ENCODE measurements at regions not wholly inside any gene's neighbourhood (a gene's known extent, or its start where the extent isn't known, plus 50 kb on each side); places are given as distances from the start of the nearest gene placed in this dataset.

- Histone ChIP-seq H3K36me3 (no peaks in the 10 kb centered on the region), H3K4me1 (ENCODE audit: low read depth) (peaks cover 15% of the 10 kb centered on the region), H3K4me3 (peak overlapping the region; percentile 56), H3K27me3 (no peaks in the 10 kb centered on the region), H3K27ac (peak overlapping the region; percentile 71), H3K9me3 (ENCODE audit: low read depth) (no peaks in the 10 kb centered on the region)
- no peak for TF ChIP-seq CTCF (IDR thresholded peaks at IDR 0.05; ENCODE audit: low read depth, low read length)
- peak; percentile 75 to 93 for DNase-seq (ENCODE audit: low read depth in 1 of 2, low spot score in 1 of 2)
Observed at GRCh38 chrX:39688576-39689375, 409.0 kb downstream of the BCOR start.

GRCh38 chrX:39689376-39690104, 408.2 kb downstream of the BCOR start:
- no peak for TF ChIP-seq CTCF (IDR thresholded peaks at IDR 0.05; ENCODE audit: low read depth, low read length)
- Histone ChIP-seq H3K4me3 (peak overlapping the region; percentile 56), H3K4me1 (ENCODE audit: low read depth) (peaks cover 15% of the 10 kb centered on the region), H3K27me3 (no peaks in the 10 kb centered on the region), H3K9me3 (ENCODE audit: low read depth) (no peaks in the 10 kb centered on the region), H3K36me3 (no peaks in the 10 kb centered on the region), H3K27ac (no peak overlapping the region)
- DNase-seq (ENCODE audit: low read depth in 1 of 2, low spot score in 1 of 2), result peak in 1 of 2 donors; percentile 32

- Histone ChIP-seq H3K36me3 (no peaks in the 10 kb centered on the region), H3K4me3 (no peak overlapping the region), H3K9me3 (ENCODE audit: low read depth) (no peaks in the 10 kb centered on the region), H3K4me1 (ENCODE audit: low read depth) (peaks cover 15% of the 10 kb centered on the region), H3K27me3 (no peaks in the 10 kb centered on the region), H3K27ac (no peak overlapping the region)
- no peak for DNase-seq (ENCODE audit: low read depth in 1 of 2, low spot score in 1 of 2)
- TF ChIP-seq CTCF (IDR thresholded peaks at IDR 0.05; ENCODE audit: low read depth, low read length), result no peak
Observed at GRCh38 chrX:39690541-39691415, 407.0 kb downstream of the BCOR start.

- H3K4me3 ChIP-seq, result no peak overlapping the region
- no peak for DNase-seq (ENCODE audit: low read depth in 1 of 2, low spot score in 1 of 2)
- H3K4me1 ChIP-seq (ENCODE audit: low read depth), result peaks cover 15% of the 10 kb centered on the region
- H3K27ac ChIP-seq, result no peak overlapping the region
- TF ChIP-seq CTCF (IDR thresholded peaks at IDR 0.05; ENCODE audit: low read depth, low read length), result no peak
- H3K36me3 ChIP-seq, result no peaks in the 10 kb centered on the region
- H3K27me3 ChIP-seq, result no peaks in the 10 kb centered on the region
- H3K9me3 ChIP-seq (ENCODE audit: low read depth), result no peaks in the 10 kb centered on the region
Observed at GRCh38 chrX:39691724-39692123, 406.0 kb downstream of the BCOR start.

GRCh38 chrX:39692796-39693195, 405.0 kb downstream of the BCOR start:
- Histone ChIP-seq H3K9me3 (ENCODE audit: low read depth) (no peaks in the 10 kb centered on the region), H3K27me3 (no peaks in the 10 kb centered on the region), H3K36me3 (no peaks in the 10 kb centered on the region), H3K4me1 (ENCODE audit: low read depth) (peaks cover 8% of the 10 kb centered on the region), H3K27ac (no peak overlapping the region), H3K4me3 (no peak overlapping the region)
- no peak for TF ChIP-seq CTCF (IDR thresholded peaks at IDR 0.05; ENCODE audit: low read depth, low read length)
- DNase-seq (ENCODE audit: low read depth in 1 of 2, low spot score in 1 of 2), result no peak
